ENCODE measurements at regions not wholly inside any gene's neighbourhood (a gene's known extent, or its start where the extent isn't known, plus 50 kb on each side); places are given as distances from the start of the nearest gene placed in this dataset.

DNA sequence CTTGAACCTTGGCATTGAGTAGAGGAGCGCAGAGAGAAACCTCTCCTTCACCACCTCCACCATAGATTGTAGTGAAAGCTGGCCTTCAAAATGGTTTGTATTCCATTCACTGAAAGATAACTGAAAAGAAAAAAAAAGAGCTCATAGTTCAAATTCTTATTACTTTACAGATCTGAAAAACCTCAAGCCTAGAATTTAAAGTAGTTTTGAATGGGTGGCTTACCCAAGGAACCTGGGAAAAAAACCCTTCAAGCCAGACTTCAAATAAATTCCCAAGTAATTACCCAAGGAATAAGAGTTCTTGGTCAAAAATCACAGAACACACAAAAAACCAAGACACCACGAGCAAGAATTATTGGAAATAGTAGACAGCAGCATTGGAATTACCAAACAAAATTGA lies 83.6 kb upstream of the TMEM33 start:
- TF ChIP-seq POLR2A (IDR thresholded peaks at IDR 0.05; ENCODE audit: low read depth) (no peak), POLR2AphosphoS5 (IDR thresholded peaks at IDR 0.05) (no peak)
- TF ChIP-seq, protein P1, sequence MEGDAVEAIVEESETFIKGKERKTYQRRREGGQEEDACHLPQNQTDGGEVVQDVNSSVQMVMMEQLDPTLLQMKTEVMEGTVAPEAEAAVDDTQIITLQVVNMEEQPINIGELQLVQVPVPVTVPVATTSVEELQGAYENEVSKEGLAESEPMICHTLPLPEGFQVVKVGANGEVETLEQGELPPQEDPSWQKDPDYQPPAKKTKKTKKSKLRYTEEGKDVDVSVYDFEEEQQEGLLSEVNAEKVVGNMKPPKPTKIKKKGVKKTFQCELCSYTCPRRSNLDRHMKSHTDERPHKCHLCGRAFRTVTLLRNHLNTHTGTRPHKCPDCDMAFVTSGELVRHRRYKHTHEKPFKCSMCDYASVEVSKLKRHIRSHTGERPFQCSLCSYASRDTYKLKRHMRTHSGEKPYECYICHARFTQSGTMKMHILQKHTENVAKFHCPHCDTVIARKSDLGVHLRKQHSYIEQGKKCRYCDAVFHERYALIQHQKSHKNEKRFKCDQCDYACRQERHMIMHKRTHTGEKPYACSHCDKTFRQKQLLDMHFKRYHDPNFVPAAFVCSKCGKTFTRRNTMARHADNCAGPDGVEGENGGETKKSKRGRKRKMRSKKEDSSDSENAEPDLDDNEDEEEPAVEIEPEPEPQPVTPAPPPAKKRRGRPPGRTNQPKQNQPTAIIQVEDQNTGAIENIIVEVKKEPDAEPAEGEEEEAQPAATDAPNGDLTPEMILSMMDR (IDR thresholded peaks at IDR 0.05): no peak
